GM12864 (cell line): ENCODE measurements at regions not wholly inside any gene's neighbourhood (a gene's known extent, or its start where the extent isn't known, plus 50 kb on each side); places are given as distances from the start of the nearest gene placed in this dataset.

Experiments used
- DNase-seq: peaks from one replicate; pipeline ENCODE4 v3.0.0-alpha.2; 2011; ENCODE audit warnings: low read depth
- H3K4me3 ChIP-seq: 2 replicates; pipeline ENCODE4 v1.5.1; 2011; ENCODE audit warnings: mild to moderate bottlenecking, low read depth, low read length, control low read depth
- CTCF ChIP-seq: IDR thresholded peaks from 2 replicates; pipeline ENCODE4 v1.5.1; 2011; ENCODE audit warnings: low read depth, mild to moderate bottlenecking, moderate library complexity, low read length, control low read depth, inconsistent platforms; ENCODE audit errors: missing control alignments

- DNase-seq, result no peak
These were observed 87.0 kb upstream of the SPATS2L start for GRCh38 chr2:200219309-200220113.

GRCh38 chr2:200220251-200220650, 86.2 kb upstream of the SPATS2L start:
- no peak for TF ChIP-seq CTCF
- no peak overlapping the region for H3K4me3 ChIP-seq
- no peak for DNase-seq

More at GRCh38 chr2:200219309-200220113, 87.0 kb upstream of the SPATS2L start:
- H3K4me3 ChIP-seq, result no peak overlapping the region
- no peak for TF ChIP-seq CTCF

GRCh38 chr2:200221055-200221955, 85.2 kb upstream of the SPATS2L start:
- TF ChIP-seq CTCF, result no peak
- DNase-seq, result no peak

GRCh38 chr2:200222791-200223190, 83.7 kb upstream of the SPATS2L start:
- H3K4me3 ChIP-seq, result no peak overlapping the region
- TF ChIP-seq CTCF, result no peak
- no peak for DNase-seq

More at GRCh38 chr2:200221055-200221955, 85.2 kb upstream of the SPATS2L start:
- H3K4me3 ChIP-seq, result no peak overlapping the region

GRCh38 chr2:200223205-200223784, 83.2 kb upstream of the SPATS2L start:
- TF ChIP-seq CTCF, result no peak
- no peak for DNase-seq
- H3K4me3 ChIP-seq, result no peak overlapping the region

- TF ChIP-seq CTCF, result no peak
- H3K4me3 ChIP-seq, result no peak overlapping the region
- DNase-seq, result no peak
These were observed 80.5 kb upstream of the SPATS2L start for GRCh38 chr2:200225951-200226350.
